Inflammatory macrophage (primary cell): ENCODE measurements at regions not wholly inside any gene's neighbourhood (a gene's known extent, or its start where the extent isn't known, plus 50 kb on each side); places are given as distances from the start of the nearest gene placed in this dataset.

Experiments used
- DNase-seq, 2 donors: peaks; one replicate each; pipeline ENCODE4 v3.0.0-alpha.2; 2020 to 2022

GRCh38 chr21:41562101-41563000, 54.4 kb upstream of the TMPRSS2 start:
- no peak for DNase-seq

GRCh38 chr21:41561701-41562100, 53.7 kb upstream of the TMPRSS2 start:
- no peak for DNase-seq

- peak in 1 of 2 donors; percentile 30 for DNase-seq
These were observed 52.8 kb upstream of the TMPRSS2 start for GRCh38 chr21:41560661-41561158.

GRCh38 chr21:41559658-41560631, 52.0 kb upstream of the TMPRSS2 start:
- no peak for DNase-seq

GRCh38 chr21:41558842-41559241, 50.9 kb upstream of the TMPRSS2 start:
- DNase-seq: no peak

- DNase-seq: no peak
These were observed 49.9 kb upstream of the TMPRSS2 start for GRCh38 chr21:41557884-41558283.
